ENCODE measurements at regions not wholly inside any gene's neighbourhood (a gene's known extent, or its start where the extent isn't known, plus 50 kb on each side); places are given as distances from the start of the nearest gene placed in this dataset.

DNA sequence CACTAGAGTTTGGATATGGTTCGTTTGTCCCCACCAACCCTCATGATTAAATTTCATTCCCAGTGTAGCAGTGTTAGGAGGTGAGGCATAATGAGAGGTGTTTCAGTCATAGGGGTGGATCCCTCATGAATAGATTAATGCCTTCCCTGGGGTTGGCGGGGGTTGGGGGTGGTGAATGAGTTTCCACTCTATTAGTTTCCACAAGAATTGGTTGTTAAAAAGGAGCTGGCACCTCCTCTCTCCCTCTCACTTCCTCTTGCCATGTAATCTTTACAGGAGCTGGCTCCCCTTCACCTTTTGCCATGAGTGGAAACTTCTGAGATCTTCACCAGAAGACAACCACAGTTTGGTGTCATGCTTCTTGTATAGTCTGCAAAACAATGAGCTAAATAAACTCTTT lies 333.7 kb downstream of the ENC1 start:
- TF ChIP-seq, protein P1, sequence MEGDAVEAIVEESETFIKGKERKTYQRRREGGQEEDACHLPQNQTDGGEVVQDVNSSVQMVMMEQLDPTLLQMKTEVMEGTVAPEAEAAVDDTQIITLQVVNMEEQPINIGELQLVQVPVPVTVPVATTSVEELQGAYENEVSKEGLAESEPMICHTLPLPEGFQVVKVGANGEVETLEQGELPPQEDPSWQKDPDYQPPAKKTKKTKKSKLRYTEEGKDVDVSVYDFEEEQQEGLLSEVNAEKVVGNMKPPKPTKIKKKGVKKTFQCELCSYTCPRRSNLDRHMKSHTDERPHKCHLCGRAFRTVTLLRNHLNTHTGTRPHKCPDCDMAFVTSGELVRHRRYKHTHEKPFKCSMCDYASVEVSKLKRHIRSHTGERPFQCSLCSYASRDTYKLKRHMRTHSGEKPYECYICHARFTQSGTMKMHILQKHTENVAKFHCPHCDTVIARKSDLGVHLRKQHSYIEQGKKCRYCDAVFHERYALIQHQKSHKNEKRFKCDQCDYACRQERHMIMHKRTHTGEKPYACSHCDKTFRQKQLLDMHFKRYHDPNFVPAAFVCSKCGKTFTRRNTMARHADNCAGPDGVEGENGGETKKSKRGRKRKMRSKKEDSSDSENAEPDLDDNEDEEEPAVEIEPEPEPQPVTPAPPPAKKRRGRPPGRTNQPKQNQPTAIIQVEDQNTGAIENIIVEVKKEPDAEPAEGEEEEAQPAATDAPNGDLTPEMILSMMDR (IDR thresholded peaks at IDR 0.05; ENCODE audit: borderline replicate concordance, extremely low read depth, low read length, poor library complexity, severe bottlenecking), result no peak
- no peak for TF ChIP-seq EZH2 (IDR thresholded peaks at IDR 0.05; ENCODE audit: borderline replicate concordance, low read depth, low read length, severe bottlenecking)
